ENCODE measurements at regions not wholly inside any gene's neighbourhood (a gene's known extent, or its start where the extent isn't known, plus 50 kb on each side); places are given as distances from the start of the nearest gene placed in this dataset.
"Not testable (repeated sequence)": the region's sequence is repeated elsewhere in the genome, so short reads cannot be mapped to it uniquely, and the experiment has no call there.

DNA sequence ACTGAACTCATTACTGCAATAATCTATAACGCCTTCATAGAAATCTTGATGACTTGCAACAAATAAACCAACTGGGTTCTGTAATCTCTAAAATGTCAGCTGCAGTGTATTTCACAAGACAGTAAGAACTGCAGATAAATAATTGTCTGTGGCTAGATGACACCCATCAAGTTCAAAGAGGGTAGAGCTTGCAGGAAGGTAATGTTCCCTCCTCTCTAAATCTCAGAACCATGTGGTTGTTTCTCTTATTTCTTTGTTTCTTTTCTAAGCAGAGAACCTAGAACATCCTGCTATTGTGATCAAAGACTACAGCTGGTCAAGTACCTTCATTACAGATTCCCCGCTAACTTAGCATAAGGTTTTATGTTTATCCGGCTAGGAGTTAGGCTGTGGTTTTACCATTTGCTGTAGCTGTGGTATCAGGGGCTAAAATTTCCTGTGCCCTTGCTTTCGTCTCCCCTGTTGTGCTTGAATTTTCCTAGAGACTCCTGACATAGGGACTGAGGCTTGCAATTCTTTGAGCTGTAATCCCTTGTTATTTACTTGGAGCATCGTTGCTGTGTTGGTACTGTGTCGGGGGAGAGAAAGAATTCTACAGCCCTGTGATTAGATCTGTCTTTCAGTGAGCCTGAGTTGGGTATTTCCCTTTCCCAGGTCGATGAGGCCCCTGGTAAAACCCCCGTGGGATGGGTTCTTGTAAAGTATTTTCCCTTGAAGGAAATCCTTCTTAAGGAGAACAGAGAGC lies 253.1 kb upstream of the BTG1 start:
- DNase-seq (ENCODE audit: low read depth in 2 of 2), result no peak

DNA sequence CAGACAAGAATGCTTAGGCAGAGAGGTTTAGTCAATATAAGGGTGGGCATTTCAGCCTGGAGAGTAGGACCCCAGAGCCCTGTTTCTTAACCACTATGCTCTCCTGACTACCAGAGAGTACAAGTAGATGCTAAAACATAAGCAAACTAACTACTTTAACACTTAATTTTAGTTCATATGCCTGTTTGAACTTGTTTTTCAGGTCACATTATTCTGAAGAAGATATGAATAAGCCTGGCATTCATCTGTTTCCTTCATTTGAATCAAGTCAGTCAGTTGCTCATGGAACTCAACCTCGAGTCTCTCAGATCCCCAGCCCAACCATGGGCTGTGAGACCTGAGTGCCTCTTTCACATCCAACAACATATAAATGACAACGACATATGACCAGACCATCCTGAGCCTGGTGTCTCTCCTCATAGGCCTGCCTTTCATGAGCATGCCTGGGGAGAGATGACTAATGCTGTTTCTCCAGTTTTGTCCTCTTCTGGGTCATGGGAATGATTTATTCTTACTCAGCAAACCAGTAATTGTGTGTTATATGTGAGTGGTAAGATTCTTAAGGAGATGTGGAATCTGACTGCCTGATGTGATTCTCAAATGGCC lies 251.1 kb upstream of the BTG1 start:
- no peak for DNase-seq (ENCODE audit: low read depth in 2 of 2)

DNA sequence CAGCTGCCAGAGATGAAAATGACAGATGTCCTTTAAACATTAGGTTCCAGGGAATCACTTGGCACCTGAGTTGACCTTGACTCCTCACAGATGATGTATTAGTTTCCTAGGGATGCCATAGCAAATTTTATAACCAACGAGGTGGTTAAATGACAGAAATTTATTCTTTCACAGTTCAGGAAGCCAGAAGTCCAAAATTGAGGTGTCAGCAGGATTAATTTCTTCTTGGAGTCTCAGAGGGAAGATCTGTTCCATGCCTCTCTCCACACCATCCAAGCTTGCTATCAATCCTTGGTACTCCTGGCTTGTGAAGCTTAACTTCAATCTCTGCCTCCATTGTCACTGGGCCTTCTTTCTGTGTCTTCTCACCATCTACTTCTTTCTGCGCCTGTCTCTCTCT lies 249.7 kb upstream of the BTG1 start:
- no peak for DNase-seq (ENCODE audit: low read depth in 2 of 2)

DNA sequence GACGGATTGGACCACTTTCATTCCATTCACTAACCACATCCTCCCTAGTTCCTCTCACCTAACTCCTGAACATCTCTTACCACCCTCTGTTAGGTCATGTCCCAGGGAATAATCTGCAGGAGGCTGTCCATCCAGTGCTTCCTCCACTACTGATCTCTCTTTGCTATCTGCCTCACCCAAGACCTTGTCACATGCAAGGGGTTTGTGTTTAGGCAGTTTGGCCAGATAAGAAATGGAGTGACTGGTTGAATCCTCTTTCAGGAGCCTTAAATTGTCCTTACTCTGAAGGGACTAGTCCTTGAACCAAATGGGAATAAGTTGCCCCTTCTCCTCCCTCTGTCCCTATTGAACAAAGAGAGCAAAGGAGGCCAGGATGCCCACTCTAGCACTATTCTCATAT lies 249.2 kb upstream of the BTG1 start:
- DNase-seq (ENCODE audit: low read depth in 2 of 2), result no peak

DNA sequence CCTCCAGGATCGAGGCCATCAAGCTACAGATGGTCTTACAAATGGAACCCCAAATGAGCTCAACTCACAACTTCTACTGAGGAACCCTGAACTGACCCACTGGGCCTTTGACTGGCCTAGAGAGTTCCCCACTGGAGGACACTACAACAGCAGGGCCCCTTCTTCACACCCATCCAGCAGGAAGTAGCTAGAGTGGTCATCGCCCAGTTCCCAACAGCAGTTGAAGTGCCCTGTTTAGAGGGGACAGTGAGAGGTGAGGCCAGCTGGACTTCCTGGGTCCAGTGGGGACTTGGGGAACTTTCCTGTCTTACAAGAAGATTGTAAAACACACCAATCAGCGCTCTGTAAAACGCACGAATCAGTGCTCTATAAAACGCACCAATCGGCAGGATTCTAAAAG lies 247.9 kb upstream of the BTG1 start:
- no peak for DNase-seq (ENCODE audit: low read depth in 2 of 2)

DNA sequence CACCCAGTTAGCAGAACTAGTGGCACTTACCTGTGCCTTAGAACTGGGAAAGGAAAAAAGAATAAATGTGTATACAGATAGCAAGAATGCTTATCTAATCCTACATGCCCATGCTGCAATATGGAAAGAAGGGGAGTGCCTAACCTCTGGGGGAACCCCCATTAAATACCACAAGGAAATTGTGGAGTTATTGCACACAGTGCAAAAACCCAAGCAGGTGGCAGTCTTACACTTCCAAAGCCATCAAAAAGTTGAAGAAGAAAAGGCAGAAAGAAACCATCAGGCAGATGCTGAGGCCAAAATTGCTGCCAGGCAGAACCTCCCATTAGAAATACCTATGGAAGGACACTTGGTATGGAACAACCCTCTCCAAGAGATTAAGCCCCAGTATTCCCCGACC lies 246.1 kb upstream of the BTG1 start:
- not testable (repeated sequence) for DNase-seq (ENCODE audit: low read depth in 2 of 2)

DNA sequence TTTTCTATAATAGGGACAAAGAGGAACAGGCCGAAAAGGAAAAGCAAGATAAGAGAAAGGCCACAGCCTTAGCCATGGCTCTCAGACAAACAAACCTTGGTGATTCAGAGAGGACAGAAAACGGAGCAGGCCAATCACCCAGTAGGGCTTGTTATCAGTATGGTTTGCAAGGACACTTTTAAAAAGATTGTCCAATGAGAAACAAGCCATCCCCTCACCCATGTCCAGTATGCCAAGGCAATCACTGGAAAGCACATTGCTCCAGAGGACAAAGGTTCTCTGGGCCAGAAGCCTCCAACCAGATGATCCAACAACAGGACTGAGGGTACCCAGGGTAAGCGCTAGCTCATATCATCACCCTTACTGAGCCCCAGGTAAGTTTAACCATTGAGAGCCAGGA lies 243.8 kb upstream of the BTG1 start:
- no peak for DNase-seq (ENCODE audit: low read depth in 2 of 2)

DNA sequence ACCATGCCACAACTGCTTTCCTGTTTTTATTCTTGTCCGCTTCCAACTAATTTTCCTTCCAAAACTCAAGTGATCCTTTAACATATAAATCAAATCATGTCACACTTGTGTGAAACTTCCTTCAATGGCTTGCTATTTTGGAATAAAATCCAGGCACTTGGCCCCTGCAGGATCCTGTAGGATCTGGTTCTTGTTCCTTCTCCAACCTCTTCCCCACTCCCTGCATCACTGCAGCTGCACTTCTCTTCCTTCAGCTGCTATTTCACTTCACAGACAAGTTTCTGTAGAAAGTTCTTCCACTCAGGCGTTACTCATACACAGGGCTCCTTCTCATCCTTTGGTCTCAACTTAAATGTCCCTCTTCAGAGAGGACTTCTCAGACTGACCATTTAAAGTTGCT lies 239.7 kb upstream of the BTG1 start:
- DNase-seq (ENCODE audit: low read depth in 2 of 2), result no peak

DNA sequence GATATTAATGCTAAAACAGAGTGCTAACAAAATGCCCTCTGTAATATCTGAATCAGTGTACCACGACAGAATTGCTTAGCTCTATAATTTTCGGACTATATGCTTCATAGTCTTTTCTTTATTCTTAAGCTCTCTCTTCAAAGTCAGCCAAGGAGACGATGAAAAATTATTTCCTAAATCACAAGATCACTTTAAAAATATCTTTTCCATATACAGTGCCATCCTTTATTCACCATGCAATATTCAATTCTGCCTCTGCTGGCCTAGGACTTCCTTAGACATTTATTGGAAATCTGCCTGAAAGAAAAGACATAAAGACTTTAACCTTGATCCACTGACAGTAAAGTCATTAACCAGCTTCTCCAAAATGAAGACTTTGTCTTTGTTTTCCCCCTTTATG lies 238.9 kb upstream of the BTG1 start:
- DNase-seq (ENCODE audit: low read depth in 2 of 2), result no peak

DNA sequence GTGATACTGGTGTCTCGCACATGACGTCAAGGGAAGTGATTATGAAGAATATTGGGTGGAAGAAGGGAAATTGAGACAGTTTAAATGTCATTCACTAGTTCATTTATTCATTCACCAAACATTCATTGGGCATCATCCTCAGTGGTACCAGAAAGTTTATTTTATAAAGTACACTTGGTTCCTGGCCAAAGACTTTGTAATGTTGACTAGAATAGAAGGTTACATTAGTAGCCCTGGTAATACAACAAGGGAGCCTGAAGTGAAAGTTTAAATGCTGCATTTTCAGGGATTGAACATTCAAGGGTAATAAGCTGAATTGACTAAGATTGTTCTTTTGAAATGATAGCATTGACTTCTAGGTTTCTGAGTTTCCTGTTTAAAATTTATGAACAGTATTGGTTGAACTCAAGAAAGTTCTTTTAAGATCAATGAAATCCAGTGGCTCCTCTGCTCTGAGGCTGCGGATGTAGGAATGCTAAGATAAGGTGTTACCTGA lies 236.8 kb upstream of the BTG1 start:
- no peak for DNase-seq (ENCODE audit: low read depth in 2 of 2)

DNA sequence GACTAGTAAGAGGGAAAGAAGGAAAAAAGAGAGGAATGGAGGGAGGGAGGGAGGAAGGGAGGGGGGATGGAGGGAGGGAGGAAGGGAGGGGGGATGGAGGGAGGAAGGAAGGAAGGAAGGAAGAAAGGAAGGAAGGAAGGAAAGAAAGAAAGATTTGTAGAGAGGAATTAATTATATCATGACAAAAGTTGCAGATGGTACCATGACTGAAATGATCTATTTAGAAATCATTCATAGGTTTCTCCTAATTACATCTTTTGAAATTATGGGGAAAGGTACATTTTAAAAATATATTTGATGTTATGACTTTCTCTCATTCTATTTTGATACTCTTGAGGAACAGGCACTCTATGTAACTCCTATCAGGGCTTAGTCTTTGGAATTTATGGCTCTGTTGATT lies 236.2 kb upstream of the BTG1 start:
- no peak for DNase-seq (ENCODE audit: low read depth in 2 of 2)

DNA sequence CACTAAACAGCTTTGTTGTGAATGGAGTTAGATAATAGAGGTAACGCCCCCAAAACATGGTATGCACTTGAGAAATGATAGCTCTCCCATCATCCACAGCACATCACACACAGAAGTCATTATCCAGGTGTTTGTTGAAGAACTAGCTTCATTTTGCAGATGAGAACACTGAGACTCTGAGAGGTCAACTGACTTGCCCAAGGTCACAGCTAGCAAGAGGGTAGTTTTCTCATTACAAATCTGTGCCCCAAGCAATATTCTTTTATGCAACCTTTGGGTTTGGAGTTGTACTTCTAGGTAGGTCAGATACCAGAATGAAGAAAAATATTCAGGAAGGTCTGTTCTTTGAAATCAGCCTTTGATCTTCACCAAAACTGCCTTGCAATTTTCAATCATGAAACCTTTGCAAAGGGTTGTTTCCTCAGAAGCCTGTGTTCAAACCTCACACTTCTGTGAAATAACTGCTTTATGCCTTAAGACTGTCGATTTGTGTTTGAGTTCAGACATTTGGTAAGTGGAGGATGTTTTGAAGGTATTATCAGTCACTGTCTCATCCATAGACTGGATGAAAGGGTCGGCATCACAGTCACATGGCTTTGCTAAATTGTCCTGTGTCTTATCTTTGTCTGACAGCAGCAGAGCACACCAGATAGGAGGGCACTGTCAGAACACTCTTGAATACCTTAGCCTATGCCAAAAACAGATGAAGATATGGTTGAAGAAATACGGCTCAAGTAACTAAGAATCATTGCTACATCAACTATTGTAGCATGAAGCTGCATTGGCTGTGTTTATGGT lies 233.2 kb upstream of the BTG1 start:
- DNase-seq (ENCODE audit: low read depth in 2 of 2), result no peak

DNA sequence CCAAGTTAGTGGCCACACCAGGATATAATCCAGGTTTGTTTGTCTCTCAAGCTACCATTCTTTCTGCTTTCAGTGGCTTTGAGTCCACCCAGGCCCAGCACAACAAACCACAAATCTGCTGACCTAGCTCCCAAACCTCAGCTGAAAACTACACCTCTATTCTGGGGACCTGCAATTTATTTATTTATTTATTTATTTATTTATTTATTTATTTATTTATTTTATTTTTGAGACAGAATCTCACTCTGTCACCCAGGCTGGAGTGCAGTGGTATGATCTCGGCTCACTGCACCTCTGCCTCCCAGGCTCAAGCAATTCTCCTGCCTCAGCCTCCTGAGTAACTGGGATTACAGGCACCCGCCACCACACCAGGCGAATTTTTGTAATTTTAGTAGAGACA lies 229.9 kb upstream of the BTG1 start:
- not testable (repeated sequence) for DNase-seq (ENCODE audit: low read depth in 2 of 2)

DNA sequence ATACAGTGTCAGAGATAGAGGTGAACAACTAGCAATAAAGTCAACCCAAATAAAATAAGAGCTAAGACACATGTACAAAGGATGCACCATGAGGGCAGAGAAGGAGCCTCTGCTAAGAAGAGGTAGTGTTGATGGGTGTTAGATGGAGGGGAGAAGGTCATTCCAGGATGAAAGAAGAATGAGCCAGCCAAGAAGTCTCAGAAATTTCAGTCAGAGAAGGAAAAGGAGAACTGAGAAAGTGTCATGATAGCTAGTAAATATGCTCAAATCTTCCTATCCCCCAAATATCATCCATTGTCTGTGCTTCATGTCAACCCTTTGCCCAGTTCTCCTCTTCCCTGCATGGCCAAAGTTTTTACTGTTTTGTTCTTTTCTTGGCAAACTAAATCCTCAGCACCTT lies 225.2 kb upstream of the BTG1 start:
- DNase-seq (ENCODE audit: low read depth in 2 of 2), result no peak

DNA sequence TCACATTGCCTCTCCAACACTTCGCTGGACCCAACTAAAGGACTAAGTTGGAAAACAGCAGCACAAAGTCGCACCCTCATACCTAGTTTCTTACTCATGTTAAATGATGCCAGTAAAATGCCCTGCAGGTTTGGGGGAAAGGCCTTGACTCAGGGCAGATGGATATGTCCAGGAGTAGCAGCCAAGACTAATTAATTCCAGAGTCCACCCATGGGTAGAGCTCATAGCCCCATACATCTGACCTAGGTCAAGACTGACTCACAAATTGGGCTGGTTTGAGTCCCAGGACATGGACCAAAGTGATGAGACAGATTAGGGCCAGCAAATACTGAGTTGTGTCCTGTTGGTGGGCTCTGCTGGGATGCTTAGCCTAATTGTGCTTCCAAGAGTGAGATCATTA lies 224.0 kb upstream of the BTG1 start:
- DNase-seq (ENCODE audit: low read depth in 2 of 2), result no peak

DNA sequence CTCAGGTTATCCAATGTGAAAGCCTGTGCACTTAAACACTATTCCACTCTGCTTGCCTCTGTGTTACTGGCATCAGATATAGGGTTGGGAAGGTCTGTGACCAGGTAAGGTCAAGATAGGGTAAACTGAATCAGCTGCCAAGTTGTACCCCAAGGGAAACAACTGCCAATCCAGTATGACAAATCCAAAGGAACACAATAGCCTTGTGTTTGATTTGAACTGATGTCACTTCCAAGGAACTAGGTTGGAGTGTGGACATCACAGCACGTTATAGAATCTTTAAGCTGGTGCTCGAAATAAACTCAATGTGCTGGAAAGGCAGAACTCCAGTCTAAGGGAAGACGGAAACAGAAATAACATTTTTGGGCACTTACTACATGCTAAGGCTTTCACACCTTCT lies 223.4 kb upstream of the BTG1 start:
- DNase-seq (ENCODE audit: low read depth in 2 of 2), result no peak

DNA sequence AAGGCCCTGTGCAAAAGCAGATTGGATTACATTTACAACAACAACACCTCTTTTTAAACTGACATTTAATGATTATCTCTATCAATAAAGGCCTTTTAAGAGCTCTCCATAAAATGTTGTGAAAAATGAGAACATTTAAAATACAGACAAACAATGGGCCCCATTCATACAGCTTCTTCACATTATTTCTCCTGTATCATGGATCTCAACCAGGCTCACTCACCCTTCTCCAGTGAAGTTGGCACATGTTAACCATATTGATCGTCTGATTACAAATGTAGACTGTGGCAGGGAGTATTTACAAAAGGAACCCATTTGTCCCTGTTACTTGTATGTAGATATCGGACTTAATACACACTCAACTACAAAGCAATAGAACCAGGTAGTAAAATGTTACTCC lies 220.2 kb upstream of the BTG1 start:
- DNase-seq (ENCODE audit: low read depth in 2 of 2), result no peak

DNA sequence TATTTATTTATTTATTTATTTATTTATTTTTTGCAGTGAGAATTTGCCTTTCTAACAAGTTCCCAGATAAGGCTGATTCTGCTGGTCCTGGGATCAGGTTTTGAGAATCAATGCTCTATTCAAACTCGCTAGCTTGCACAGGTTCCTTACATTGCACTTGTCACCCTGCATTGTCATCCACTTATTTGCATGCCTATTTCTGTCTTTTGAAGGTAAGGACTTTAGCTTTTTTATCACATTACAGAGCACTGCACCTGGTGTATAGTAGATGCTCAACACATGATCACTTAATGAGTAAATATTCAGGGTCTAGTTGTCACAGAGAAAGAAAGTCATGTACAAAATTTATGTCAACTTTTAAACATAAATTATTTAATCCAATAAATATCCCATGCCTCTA lies 219.7 kb upstream of the BTG1 start:
- DNase-seq (ENCODE audit: low read depth in 2 of 2), result no peak

DNA sequence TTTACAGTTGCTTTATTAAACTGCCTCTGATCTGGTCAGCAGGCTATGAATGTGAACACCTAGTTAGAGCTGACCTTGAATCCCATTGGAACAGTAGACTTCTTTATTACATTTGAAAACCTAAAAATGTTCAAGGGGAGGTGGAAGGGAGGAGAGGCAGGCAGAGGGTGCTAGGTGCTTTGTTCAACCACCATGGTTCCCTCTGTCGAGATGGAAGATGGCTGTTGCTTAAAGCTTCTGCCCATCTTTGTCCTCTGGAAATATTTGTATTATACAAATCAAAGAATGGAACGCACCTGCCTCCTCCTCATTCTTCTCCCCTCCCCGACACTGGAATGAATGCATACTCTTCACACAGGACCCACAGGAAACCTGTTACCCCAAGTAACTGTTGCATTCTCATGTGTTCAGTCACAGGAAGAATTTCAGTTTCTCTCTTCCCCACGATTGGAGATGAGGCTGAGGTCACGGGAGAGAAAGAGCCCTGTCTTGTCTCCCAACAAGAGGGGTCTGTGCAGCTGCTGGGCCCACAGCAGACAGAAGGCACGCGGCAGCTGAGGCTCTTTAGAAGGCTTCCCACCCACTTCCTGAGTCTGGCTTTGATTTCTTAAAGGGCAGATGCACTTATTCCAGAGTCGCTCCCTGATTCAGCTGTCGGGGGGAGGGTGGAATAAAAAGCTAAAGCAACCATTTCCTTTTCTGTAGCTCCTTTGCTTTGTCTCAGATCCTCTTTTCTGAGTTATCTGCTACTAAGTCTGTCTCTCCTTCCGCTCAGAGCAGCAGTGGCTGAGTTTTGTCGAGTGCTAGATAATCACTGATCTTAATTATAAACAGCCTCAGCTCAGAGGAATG lies 217.9 kb upstream of the BTG1 start:
- DNase-seq (ENCODE audit: low read depth in 2 of 2), result no peak

DNA sequence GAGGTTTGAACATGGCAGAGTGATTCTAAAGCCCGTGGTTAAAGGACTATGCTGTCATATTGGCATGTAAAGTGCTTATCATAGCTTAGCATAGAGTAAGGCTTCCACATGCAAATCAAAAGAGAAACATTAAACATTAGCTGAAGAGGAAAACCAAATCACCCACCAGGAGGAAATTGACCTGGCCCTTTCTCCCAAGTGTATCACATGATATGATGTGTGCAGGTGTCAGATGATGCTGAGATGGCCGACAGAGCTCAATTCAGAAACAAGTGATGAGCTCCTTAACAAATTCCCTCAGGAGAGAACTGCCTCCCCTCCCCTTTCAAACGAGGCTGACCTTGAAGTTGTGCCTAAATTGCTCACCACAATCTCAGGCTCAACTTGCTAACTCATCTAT lies 217.1 kb upstream of the BTG1 start:
- no peak for DNase-seq (ENCODE audit: low read depth in 2 of 2)

DNA sequence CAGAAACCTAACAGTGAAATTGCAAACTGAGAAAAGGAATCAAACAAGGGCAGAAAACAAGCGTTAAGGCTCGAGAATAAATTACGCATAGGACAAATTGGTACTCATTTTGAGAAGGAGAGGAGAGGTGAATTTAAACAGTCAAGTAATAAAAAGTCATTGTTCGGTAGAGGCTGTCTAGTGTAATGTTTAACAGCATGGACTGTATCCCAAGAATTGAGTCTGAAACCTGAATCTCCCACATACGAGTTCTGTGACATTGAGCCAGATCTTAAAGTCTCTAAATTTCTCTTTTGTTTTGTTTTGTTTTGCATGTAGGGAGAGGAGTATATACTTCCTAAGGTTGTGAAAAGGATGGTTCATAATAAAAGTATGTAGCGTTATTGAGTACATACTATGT lies 216.5 kb upstream of the BTG1 start:
- no peak for DNase-seq (ENCODE audit: low read depth in 2 of 2)

DNA sequence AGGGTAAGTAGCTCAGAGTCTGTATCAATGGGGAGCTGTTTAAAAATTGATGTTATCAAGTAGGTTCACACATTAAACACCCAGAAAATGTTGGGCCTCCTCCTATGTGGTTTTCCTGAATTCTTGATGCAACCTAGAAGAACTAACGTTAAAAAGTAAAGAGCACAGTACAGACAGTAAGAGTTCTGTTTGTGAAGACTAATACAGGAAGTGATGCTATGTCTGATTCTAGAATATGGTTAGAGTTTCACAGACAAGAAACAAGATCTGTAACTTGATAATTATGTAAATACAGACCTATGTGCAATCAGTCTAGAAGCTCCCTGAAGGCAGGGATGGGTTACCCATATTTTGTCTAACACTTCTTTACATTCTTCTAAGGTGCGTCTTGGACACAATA lies 214.9 kb upstream of the BTG1 start:
- no peak for DNase-seq (ENCODE audit: low read depth in 2 of 2)
